ENCODE measurements at regions not wholly inside any gene's neighbourhood (a gene's known extent, or its start where the extent isn't known, plus 50 kb on each side); places are given as distances from the start of the nearest gene placed in this dataset.

GRCh38 chr18:39976771-39977170 lies 1978.3 kb upstream of the PIK3C3 start:
- Mint-ChIP-seq H3K27ac (no peak overlapping the region), H3K27me3 (no peaks in the 10 kb centered on the region), H3K9me3 (no peaks in the 10 kb centered on the region), H3K36me3 (no peaks in the 10 kb centered on the region), H3K4me3 (no peak overlapping the region), H3K4me1 (no peaks in the 10 kb centered on the region)
- DNase-seq (no peak), ATAC-seq (replicated peaks) (no peak)

GRCh38 chr18:39972521-39972920 lies 1982.5 kb upstream of the PIK3C3 start:
- no peaks in the 10 kb centered on the region for H3K4me1 Mint-ChIP-seq
- no peaks in the 10 kb centered on the region for H3K9me3 Mint-ChIP-seq
- H3K27me3 Mint-ChIP-seq = no peaks in the 10 kb centered on the region
- no peaks in the 10 kb centered on the region for H3K36me3 Mint-ChIP-seq
- no peak overlapping the region for H3K4me3 Mint-ChIP-seq
- no peak for DNase-seq
- no peak for ATAC-seq (replicated peaks)
- no peak overlapping the region for H3K27ac Mint-ChIP-seq

- H3K27ac Mint-ChIP-seq = no peak overlapping the region
- peaks cover 0 to 2% of the 10 kb centered on the region in 2 donors for H3K9me3 Mint-ChIP-seq
- H3K36me3 Mint-ChIP-seq = no peaks in the 10 kb centered on the region
- no peak for ATAC-seq (replicated peaks)
- no peaks in the 10 kb centered on the region for H3K27me3 Mint-ChIP-seq
- no peak for DNase-seq
- no peak overlapping the region for H3K4me3 Mint-ChIP-seq
- H3K4me1 Mint-ChIP-seq = no peaks in the 10 kb centered on the region
Measured at GRCh38 chr18:39969803-39970494, 1985.1 kb upstream of the PIK3C3 start.

- DNase-seq (no peak), ATAC-seq (replicated peaks) (no peak)
- Mint-ChIP-seq H3K36me3 (no peaks in the 10 kb centered on the region), H3K27ac (no peak overlapping the region), H3K4me1 (no peaks in the 10 kb centered on the region), H3K9me3 (peaks cover 0 to 5% of the 10 kb centered on the region in 2 donors), H3K4me3 (no peak overlapping the region), H3K27me3 (no peaks in the 10 kb centered on the region)
Measured at GRCh38 chr18:39966275-39966674, 1988.8 kb upstream of the PIK3C3 start.

- H3K27ac Mint-ChIP-seq = no peak overlapping the region
- DNase-seq = no peak
- H3K4me1 Mint-ChIP-seq = no peaks in the 10 kb centered on the region
- no peaks in the 10 kb centered on the region for H3K27me3 Mint-ChIP-seq
- H3K9me3 Mint-ChIP-seq = peaks cover 0 to 5% of the 10 kb centered on the region in 2 donors
- no peak overlapping the region for H3K4me3 Mint-ChIP-seq
- H3K36me3 Mint-ChIP-seq = no peaks in the 10 kb centered on the region
- no peak for ATAC-seq (replicated peaks)
Measured at GRCh38 chr18:39962546-39962945, 1992.5 kb upstream of the PIK3C3 start.

GRCh38 chr18:39960550-39960949 lies 1994.5 kb upstream of the PIK3C3 start:
- H3K27ac Mint-ChIP-seq = no peak overlapping the region
- ATAC-seq (replicated peaks) = no peak
- DNase-seq = no peak
- H3K4me3 Mint-ChIP-seq = no peak overlapping the region
- peaks cover 0 to 6% of the 10 kb centered on the region in 2 donors for H3K9me3 Mint-ChIP-seq
- H3K36me3 Mint-ChIP-seq = no peaks in the 10 kb centered on the region
- no peaks in the 10 kb centered on the region for H3K4me1 Mint-ChIP-seq
- no peaks in the 10 kb centered on the region for H3K27me3 Mint-ChIP-seq

- Mint-ChIP-seq H3K4me3 (no peak overlapping the region), H3K27ac (no peak overlapping the region), H3K27me3 (no peaks in the 10 kb centered on the region), H3K4me1 (no peaks in the 10 kb centered on the region), H3K9me3 (peaks cover 0 to 6% of the 10 kb centered on the region in 2 donors), H3K36me3 (no peaks in the 10 kb centered on the region)
- DNase-seq = no peak
- ATAC-seq (replicated peaks) = no peak
Measured at GRCh38 chr18:39959839-39960238, 1995.2 kb upstream of the PIK3C3 start.

GRCh38 chr18:39958876-39959275 lies 1996.2 kb upstream of the PIK3C3 start:
- DNase-seq (no peak), ATAC-seq (replicated peaks) (no peak)
- Mint-ChIP-seq H3K9me3 (peaks cover 0 to 4% of the 10 kb centered on the region in 2 donors), H3K4me3 (no peak overlapping the region), H3K27me3 (no peaks in the 10 kb centered on the region), H3K36me3 (no peaks in the 10 kb centered on the region), H3K4me1 (no peaks in the 10 kb centered on the region), H3K27ac (no peak overlapping the region)

- DNase-seq (no peak), ATAC-seq (replicated peaks) (no peak)
- Mint-ChIP-seq H3K4me3 (no peak overlapping the region), H3K4me1 (no peaks in the 10 kb centered on the region), H3K27ac (no peak overlapping the region), H3K9me3 (peaks cover 4 to 6% of the 10 kb centered on the region in 2 donors), H3K36me3 (no peaks in the 10 kb centered on the region), H3K27me3 (no peaks in the 10 kb centered on the region)
Measured at GRCh38 chr18:39952816-39953215, 2002.2 kb upstream of the PIK3C3 start.

- Mint-ChIP-seq H3K27ac (no peak overlapping the region), H3K4me3 (no peak overlapping the region), H3K36me3 (no peaks in the 10 kb centered on the region), H3K27me3 (no peaks in the 10 kb centered on the region), H3K9me3 (peaks cover 2 to 4% of the 10 kb centered on the region in 2 donors), H3K4me1 (no peaks in the 10 kb centered on the region)
- DNase-seq (no peak), ATAC-seq (replicated peaks) (no peak)
Measured at GRCh38 chr18:39951142-39951720, 2003.8 kb upstream of the PIK3C3 start.

GRCh38 chr18:39946623-39947061 lies 2008.4 kb upstream of the PIK3C3 start:
- Mint-ChIP-seq H3K4me3 (no peak overlapping the region), H3K9me3 (peaks cover 0 to 2% of the 10 kb centered on the region in 2 donors), H3K36me3 (no peaks in the 10 kb centered on the region), H3K27ac (no peak overlapping the region), H3K4me1 (no peaks in the 10 kb centered on the region), H3K27me3 (no peaks in the 10 kb centered on the region)
- DNase-seq (no peak), ATAC-seq (replicated peaks) (no peak)

- Mint-ChIP-seq H3K4me3 (no peak overlapping the region), H3K4me1 (no peaks in the 10 kb centered on the region), H3K9me3 (peaks cover 0 to 2% of the 10 kb centered on the region in 2 donors), H3K27me3 (no peaks in the 10 kb centered on the region), H3K27ac (no peak overlapping the region), H3K36me3 (no peaks in the 10 kb centered on the region)
- ATAC-seq (replicated peaks) (no peak), DNase-seq (no peak)
Measured at GRCh38 chr18:39945076-39945475, 2010.0 kb upstream of the PIK3C3 start.

- H3K9me3 Mint-ChIP-seq = peaks cover 0 to 5% of the 10 kb centered on the region in 2 donors
- H3K4me3 Mint-ChIP-seq = no peak overlapping the region
- no peak for ATAC-seq (replicated peaks)
- H3K36me3 Mint-ChIP-seq = no peaks in the 10 kb centered on the region
- DNase-seq = no peak
- H3K4me1 Mint-ChIP-seq = no peaks in the 10 kb centered on the region
- no peaks in the 10 kb centered on the region for H3K27me3 Mint-ChIP-seq
- H3K27ac Mint-ChIP-seq = no peak overlapping the region
Measured at GRCh38 chr18:39942702-39943101, 2012.3 kb upstream of the PIK3C3 start.

GRCh38 chr18:39938676-39939608 lies 2016.1 kb upstream of the PIK3C3 start:
- Mint-ChIP-seq H3K4me1 (no peaks in the 10 kb centered on the region), H3K27me3 (no peaks in the 10 kb centered on the region), H3K4me3 (no peak overlapping the region), H3K27ac (no peak overlapping the region), H3K36me3 (no peaks in the 10 kb centered on the region), H3K9me3 (peaks cover 5 to 8% of the 10 kb centered on the region in 2 donors)
- DNase-seq = no peak
- ATAC-seq (replicated peaks) = no peak
